ENCODE measurements at regions not wholly inside any gene's neighbourhood (a gene's known extent, or its start where the extent isn't known, plus 50 kb on each side); places are given as distances from the start of the nearest gene placed in this dataset.

GRCh38 chr6:139659711-139660110 lies 285.3 kb upstream of the CITED2 start:
- FAIRE-seq (no peak), DNase-seq (ENCODE audit: low read depth) (no peak)
- Mint-ChIP-seq H3K27ac (ENCODE audit: unreplicated experiment) (no peak overlapping the region), H3K36me3 (ENCODE audit: low read depth, unreplicated experiment) (no peaks in the 10 kb centered on the region), H3K4me1 (ENCODE audit: low read depth, unreplicated experiment) (no peaks in the 10 kb centered on the region), H3K27me3 (ENCODE audit: low read depth, unreplicated experiment) (no peaks in the 10 kb centered on the region), H3K4me3 (ENCODE audit: unreplicated experiment) (no peak overlapping the region), H3K9me3 (ENCODE audit: unreplicated experiment) (peaks cover 3% of the 10 kb centered on the region)
- Histone ChIP-seq H3K4me2 (ENCODE audit: low read length) (no peak overlapping the region), H3K27me3 (ENCODE audit: insufficient read depth, low read length) (no peaks in the 10 kb centered on the region), H2AFZ (ENCODE audit: low read depth, low read length) (no peak overlapping the region), H4K20me1 (ENCODE audit: insufficient read depth, low read length) (no peaks in the 10 kb centered on the region), H3K27ac (ENCODE audit: low read depth, low read length) (no peak overlapping the region), H3K4me1 (ENCODE audit: insufficient read depth, low read length) (no peaks in the 10 kb centered on the region), H3K4me3 (ENCODE audit: insufficient read depth, low read depth, low read length) (no peak overlapping the region), H3K9ac (ENCODE audit: low read length) (no peak overlapping the region), H3K36me3 (ENCODE audit: insufficient read depth, low read length) (no peaks in the 10 kb centered on the region), H3K9me3 (ENCODE audit: insufficient read depth, low read depth, low read length) (no peaks in the 10 kb centered on the region), H3K79me2 (ENCODE audit: insufficient read depth, low read length) (no peaks in the 10 kb centered on the region)
- TF ChIP-seq CTCF (IDR thresholded peaks at IDR 0.05; ENCODE audit: insufficient read depth, low read depth, low read length) (no peak), EZH2 (IDR thresholded peaks at IDR 0.05; ENCODE audit: insufficient read depth, low read length) (no peak)

GRCh38 chr6:139659196-139659595 lies 284.7 kb upstream of the CITED2 start:
- FAIRE-seq: no peak

More at GRCh38 chr6:139659196-139659595, 284.7 kb upstream of the CITED2 start:
- Histone ChIP-seq H3K9ac (ENCODE audit: low read length) (no peak overlapping the region), H3K79me2 (ENCODE audit: insufficient read depth, low read length) (no peaks in the 10 kb centered on the region), H3K9me3 (ENCODE audit: insufficient read depth, low read depth, low read length) (no peaks in the 10 kb centered on the region), H3K4me2 (ENCODE audit: low read length) (no peak overlapping the region), H2AFZ (ENCODE audit: low read depth, low read length) (no peak overlapping the region), H3K27me3 (ENCODE audit: insufficient read depth, low read length) (no peaks in the 10 kb centered on the region), H3K27ac (ENCODE audit: low read depth, low read length) (no peak overlapping the region), H3K4me1 (ENCODE audit: insufficient read depth, low read length) (no peaks in the 10 kb centered on the region), H3K36me3 (ENCODE audit: insufficient read depth, low read length) (no peaks in the 10 kb centered on the region), H3K4me3 (ENCODE audit: insufficient read depth, low read depth, low read length) (no peak overlapping the region), H4K20me1 (ENCODE audit: insufficient read depth, low read length) (no peaks in the 10 kb centered on the region)
- Mint-ChIP-seq H3K36me3 (ENCODE audit: low read depth, unreplicated experiment) (no peaks in the 10 kb centered on the region), H3K4me3 (ENCODE audit: unreplicated experiment) (no peak overlapping the region), H3K27me3 (ENCODE audit: low read depth, unreplicated experiment) (no peaks in the 10 kb centered on the region), H3K27ac (ENCODE audit: unreplicated experiment) (no peak overlapping the region), H3K4me1 (ENCODE audit: low read depth, unreplicated experiment) (no peaks in the 10 kb centered on the region), H3K9me3 (ENCODE audit: unreplicated experiment) (peaks cover 3% of the 10 kb centered on the region)
- DNase-seq (ENCODE audit: low read depth): no peak
- no peak for TF ChIP-seq CTCF (IDR thresholded peaks at IDR 0.05; ENCODE audit: insufficient read depth, low read depth, low read length)
- no peak for TF ChIP-seq EZH2 (IDR thresholded peaks at IDR 0.05; ENCODE audit: insufficient read depth, low read length)
